ENCODE measurements at regions not wholly inside any gene's neighbourhood (a gene's known extent, or its start where the extent isn't known, plus 50 kb on each side); places are given as distances from the start of the nearest gene placed in this dataset.

GRCh38 chr6:19180348-19181072 is 656.7 kb upstream of the ID4 start:
- no peaks in the 10 kb centered on the region; the same call in 1 of the 2 replicates for H4K20me1 ChIP-seq (ENCODE audit: insufficient read depth)
- no peaks in the 10 kb centered on the region for H3K4me1 ChIP-seq (ENCODE audit: control insufficient read depth in 1 of 2, insufficient read depth in 2 of 2, low read length in 2 of 2)
- H3K4me2 ChIP-seq (ENCODE audit: low read length) = no peak overlapping the region
- H3K4me3 ChIP-seq (replicated peaks in 1 of 2; ENCODE audit: low read depth in 1 of 2, low read length in 2 of 2) = no peak overlapping the region
- no peaks in the 10 kb centered on the region for H3K79me2 ChIP-seq (ENCODE audit: insufficient read depth, low read length)
- no peaks in the 10 kb centered on the region for H3K9me2 ChIP-seq (ENCODE audit: insufficient read depth)
- no peaks in the 10 kb centered on the region for H3K9me3 ChIP-seq (ENCODE audit: control insufficient read depth in 1 of 2, insufficient read depth in 1 of 2, low read depth in 1 of 2, low read length in 2 of 2)
- no peaks in the 10 kb centered on the region for H3K36me3 ChIP-seq (ENCODE audit: control insufficient read depth in 1 of 2, insufficient read depth in 2 of 2, low read length in 2 of 2)
- H2AFZ ChIP-seq (ENCODE audit: low read depth, low read length, poor library complexity, severe bottlenecking) = no peak overlapping the region
- ChIA-PET CTCF (no interaction called here), POLR2A (no interaction called here), RAD21 (ENCODE audit: low non-redundant PET in 1 of 2, low total read pairs in 2 of 2, uncharacterized antibody in 2 of 2, unreplicated experiment in 2 of 2) (no interaction called here)
- no peak overlapping the region for H3K27ac ChIP-seq (ENCODE audit: low read depth, low read length)
- DNase-seq (ENCODE audit: low read depth, low spot score) (no peak), ATAC-seq (no peak)
- no peak for TF ChIP-seq YY1 (IDR thresholded peaks at IDR 0.05; ENCODE audit: extremely low read depth, insufficient replicate concordance, low read depth, low read length)
- no peak for TF ChIP-seq FOSL1 (IDR thresholded peaks at IDR 0.05; ENCODE audit: low read depth)
- TF ChIP-seq SP1 (IDR thresholded peaks at IDR 0.05; ENCODE audit: low read depth) = no peak
- TF ChIP-seq POLR2AphosphoS5 (IDR thresholded peaks at IDR 0.05; ENCODE audit: low read depth, low read length) = no peak
- TF ChIP-seq TCF7L2 (IDR thresholded peaks at IDR 0.05; ENCODE audit: borderline replicate concordance, extremely low read depth, insufficient read depth, insufficient read length) = no peak
- TF ChIP-seq SRF (IDR thresholded peaks at IDR 0.05; ENCODE audit: low read depth) = no peak
- no peak for TF ChIP-seq ZFX (IDR thresholded peaks at IDR 0.05)
- no peak for TF ChIP-seq EZH2phosphoT487 (IDR thresholded peaks at IDR 0.05; ENCODE audit: borderline replicate concordance)
- intact Hi-C loops (cut with micrococcal nuclease) = no loop called here
- H3K27me3 ChIP-seq (ENCODE audit: insufficient read depth, low read length) = no peaks in the 10 kb centered on the region
- no peak overlapping the region for H3K9ac ChIP-seq (ENCODE audit: low read length)
- BruUV-seq (replicated peaks) = no TSS peak

DNA sequence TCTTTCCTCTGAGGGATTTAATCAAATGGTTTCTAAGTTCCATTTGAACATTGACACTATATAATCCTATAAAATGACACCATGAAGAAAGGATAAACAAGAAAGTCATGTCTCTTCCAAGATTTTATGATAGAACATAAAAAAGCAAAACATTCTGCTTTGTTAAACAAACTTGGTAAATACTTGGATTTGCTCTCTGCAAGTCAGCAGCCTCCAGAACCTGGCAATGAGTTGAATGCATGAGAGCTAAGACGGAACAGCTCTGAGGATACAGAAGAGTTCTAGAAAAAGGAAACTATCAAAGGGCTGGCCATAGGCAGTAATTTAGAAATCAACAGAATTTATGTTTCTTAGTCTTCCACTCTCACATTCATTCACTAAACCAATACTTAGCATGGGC is 656.0 kb upstream of the ID4 start:
- no peaks in the 10 kb centered on the region for H3K36me3 ChIP-seq (ENCODE audit: control insufficient read depth in 1 of 2, insufficient read depth in 2 of 2, low read length in 2 of 2)
- no peaks in the 10 kb centered on the region for H3K9me3 ChIP-seq (ENCODE audit: control insufficient read depth in 1 of 2, insufficient read depth in 1 of 2, low read depth in 1 of 2, low read length in 2 of 2)
- TF ChIP-seq YY1 (IDR thresholded peaks at IDR 0.05; ENCODE audit: extremely low read depth, insufficient replicate concordance, low read depth, low read length) = no peak
- TF ChIP-seq SRF (IDR thresholded peaks at IDR 0.05; ENCODE audit: low read depth) = no peak
- no peak for TF ChIP-seq POLR2A (IDR thresholded peaks at IDR 0.05; ENCODE audit: borderline replicate concordance, extremely low read depth, insufficient read depth, insufficient read length)
- no peak for TF ChIP-seq EGR1 (IDR thresholded peaks at IDR 0.05; ENCODE audit: low read depth)
- TF ChIP-seq, protein P1, sequence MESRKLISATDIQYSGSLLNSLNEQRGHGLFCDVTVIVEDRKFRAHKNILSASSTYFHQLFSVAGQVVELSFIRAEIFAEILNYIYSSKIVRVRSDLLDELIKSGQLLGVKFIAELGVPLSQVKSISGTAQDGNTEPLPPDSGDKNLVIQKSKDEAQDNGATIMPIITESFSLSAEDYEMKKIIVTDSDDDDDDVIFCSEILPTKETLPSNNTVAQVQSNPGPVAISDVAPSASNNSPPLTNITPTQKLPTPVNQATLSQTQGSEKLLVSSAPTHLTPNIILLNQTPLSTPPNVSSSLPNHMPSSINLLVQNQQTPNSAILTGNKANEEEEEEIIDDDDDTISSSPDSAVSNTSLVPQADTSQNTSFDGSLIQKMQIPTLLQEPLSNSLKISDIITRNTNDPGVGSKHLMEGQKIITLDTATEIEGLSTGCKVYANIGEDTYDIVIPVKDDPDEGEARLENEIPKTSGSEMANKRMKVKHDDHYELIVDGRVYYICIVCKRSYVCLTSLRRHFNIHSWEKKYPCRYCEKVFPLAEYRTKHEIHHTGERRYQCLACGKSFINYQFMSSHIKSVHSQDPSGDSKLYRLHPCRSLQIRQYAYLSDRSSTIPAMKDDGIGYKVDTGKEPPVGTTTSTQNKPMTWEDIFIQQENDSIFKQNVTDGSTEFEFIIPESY (IDR thresholded peaks at IDR 0.05; ENCODE audit: extremely low read depth, insufficient replicate concordance, low read length) = no peak
- TF ChIP-seq, protein P2, sequence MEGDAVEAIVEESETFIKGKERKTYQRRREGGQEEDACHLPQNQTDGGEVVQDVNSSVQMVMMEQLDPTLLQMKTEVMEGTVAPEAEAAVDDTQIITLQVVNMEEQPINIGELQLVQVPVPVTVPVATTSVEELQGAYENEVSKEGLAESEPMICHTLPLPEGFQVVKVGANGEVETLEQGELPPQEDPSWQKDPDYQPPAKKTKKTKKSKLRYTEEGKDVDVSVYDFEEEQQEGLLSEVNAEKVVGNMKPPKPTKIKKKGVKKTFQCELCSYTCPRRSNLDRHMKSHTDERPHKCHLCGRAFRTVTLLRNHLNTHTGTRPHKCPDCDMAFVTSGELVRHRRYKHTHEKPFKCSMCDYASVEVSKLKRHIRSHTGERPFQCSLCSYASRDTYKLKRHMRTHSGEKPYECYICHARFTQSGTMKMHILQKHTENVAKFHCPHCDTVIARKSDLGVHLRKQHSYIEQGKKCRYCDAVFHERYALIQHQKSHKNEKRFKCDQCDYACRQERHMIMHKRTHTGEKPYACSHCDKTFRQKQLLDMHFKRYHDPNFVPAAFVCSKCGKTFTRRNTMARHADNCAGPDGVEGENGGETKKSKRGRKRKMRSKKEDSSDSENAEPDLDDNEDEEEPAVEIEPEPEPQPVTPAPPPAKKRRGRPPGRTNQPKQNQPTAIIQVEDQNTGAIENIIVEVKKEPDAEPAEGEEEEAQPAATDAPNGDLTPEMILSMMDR (IDR thresholded peaks at IDR 0.05 in 2 of 3, conservative IDR thresholded peaks at IDR 0.05 in 1 of 3; ENCODE audit: borderline replicate concordance in 1 of 3, insufficient read depth in 1 of 3, low read depth in 2 of 3, low read length in 2 of 3) = no peak
- no peaks in the 10 kb centered on the region for H3K9me2 ChIP-seq (ENCODE audit: insufficient read depth)
- no TSS peak for BruUV-seq (replicated peaks)
- no peaks in the 10 kb centered on the region for H3K79me2 ChIP-seq (ENCODE audit: insufficient read depth, low read length)
- no peak for DNase-seq (ENCODE audit: low read depth, low spot score)
- ChIA-PET POLR2A (no interaction called here), RAD21 (ENCODE audit: low non-redundant PET in 1 of 2, low total read pairs in 2 of 2, uncharacterized antibody in 2 of 2, unreplicated experiment in 2 of 2) (no interaction called here), CTCF (no interaction called here)
- no peaks in the 10 kb centered on the region for H3K4me1 ChIP-seq (ENCODE audit: control insufficient read depth in 1 of 2, insufficient read depth in 2 of 2, low read length in 2 of 2)
- H3K4me3 ChIP-seq (replicated peaks in 1 of 2; ENCODE audit: low read depth in 1 of 2, low read length in 2 of 2) = no peak overlapping the region
- no peaks in the 10 kb centered on the region; the same call in 1 of the 2 replicates for H4K20me1 ChIP-seq (ENCODE audit: insufficient read depth)
- intact Hi-C loops (cut with micrococcal nuclease) = no loop called here
- ATAC-seq = no peak
- H3K9ac ChIP-seq (ENCODE audit: low read length) = no peak overlapping the region
- H3K4me2 ChIP-seq (ENCODE audit: low read length) = no peak overlapping the region
- no peak overlapping the region for H2AFZ ChIP-seq (ENCODE audit: low read depth, low read length, poor library complexity, severe bottlenecking)
- no peaks in the 10 kb centered on the region for H3K27me3 ChIP-seq (ENCODE audit: insufficient read depth, low read length)
- no peak overlapping the region for H3K27ac ChIP-seq (ENCODE audit: low read depth, low read length)
